SK-N-SH treated with all-trans-retinoic acid at 6 μM for 48 hours (cell line): ENCODE measurements at regions not wholly inside any gene's neighbourhood (a gene's known extent, or its start where the extent isn't known, plus 50 kb on each side); places are given as distances from the start of the nearest gene placed in this dataset.

Experiments used
- ATAC-seq: fragments of 200-7000 bp; cut with Tn5 transposase; 3 replicates; pipeline ENCODE4 v1.9.1; 2020; ENCODE audit warnings: mild to moderate bottlenecking, moderate library complexity
- BACH2 ChIP-seq: fragments of 250-450 bp; sonication (Bioruptor Pico); IDR thresholded peaks from 2 replicates; pipeline ENCODE4 v1.9.0; 2021; ENCODE audit warnings: mild to moderate bottlenecking, borderline replicate concordance
- CREB5 ChIP-seq: fragments of 250-450 bp; sonication (Bioruptor Pico); IDR thresholded peaks from 2 replicates; pipeline ENCODE4 v1.5.1; 2020; ENCODE audit warnings: low read depth, mild to moderate bottlenecking, moderate library complexity
- CSDC2 ChIP-seq: fragments of 250-450 bp; sonication (Bioruptor Pico); IDR thresholded peaks from 2 replicates; pipeline ENCODE4 v1.5.0; 2020; ENCODE audit warnings: mild to moderate bottlenecking, moderate library complexity
- CSRNP3 ChIP-seq: fragments of 250-450 bp; sonication (Bioruptor Pico); IDR thresholded peaks from 2 replicates; pipeline ENCODE4 v1.5.1; 2021; ENCODE audit warnings: mild to moderate bottlenecking, moderate library complexity
- ESRRG ChIP-seq: fragments of 250-450 bp; sonication (Bioruptor Pico); IDR thresholded peaks from 2 replicates; pipeline ENCODE4 v1.6.1; 2021; ENCODE audit warnings: mild to moderate bottlenecking
- GLIS3 ChIP-seq: fragments of 250-450 bp; sonication (Bioruptor Pico); IDR thresholded peaks from 2 replicates; pipeline ENCODE4 v1.5.0; 2020; ENCODE audit warnings: mild to moderate bottlenecking, moderate library complexity
- ISL1 ChIP-seq: fragments of 250-450 bp; sonication (Bioruptor Pico); IDR thresholded peaks from 2 replicates; pipeline ENCODE4 v2.1.2; 2022; ENCODE audit warnings: mild to moderate bottlenecking, moderate library complexity
- OSR1 ChIP-seq: fragments of 250-450 bp; sonication (Bioruptor Pico); IDR thresholded peaks from 2 replicates; pipeline ENCODE4 v1.8.0; 2022; ENCODE audit warnings: moderate library complexity, mild to moderate bottlenecking, inconsistent platforms
- PATZ1 ChIP-seq: fragments of 250-450 bp; sonication (Bioruptor Pico); IDR thresholded peaks from 2 replicates; pipeline ENCODE4 v1.8.0; 2020; ENCODE audit warnings: mild to moderate bottlenecking, moderate library complexity, borderline replicate concordance
- PPARA ChIP-seq: fragments of 250-450 bp; sonication (Bioruptor Pico); IDR thresholded peaks from 2 replicates; pipeline ENCODE4 v1.5.0; 2020; ENCODE audit warnings: mild to moderate bottlenecking, borderline replicate concordance
- RARB ChIP-seq: fragments of 250-450 bp; sonication (Bioruptor Pico); IDR thresholded peaks from 2 replicates; pipeline ENCODE4 v1.8.0; 2021; ENCODE audit warnings: mild to moderate bottlenecking, moderate library complexity
- SNAI2 ChIP-seq: fragments of 250-450 bp; sonication (Bioruptor Pico); IDR thresholded peaks from 2 replicates; pipeline ENCODE4 v1.5.0; 2020; ENCODE audit warnings: mild to moderate bottlenecking, moderate library complexity
- TCF4 ChIP-seq: fragments of 250-450 bp; sonication (Bioruptor Pico); IDR thresholded peaks from 2 replicates; pipeline ENCODE4 v1.8.0; 2021; ENCODE audit warnings: mild to moderate bottlenecking, moderate library complexity, borderline replicate concordance
- TOX ChIP-seq: fragments of 250-450 bp; sonication (Bioruptor Pico); IDR thresholded peaks from 2 replicates; pipeline ENCODE4 v1.8.0; 2021; ENCODE audit warnings: mild to moderate bottlenecking, moderate library complexity, borderline replicate concordance
- TSHZ2 ChIP-seq: fragments of 250-450 bp; sonication (Bioruptor Pico); IDR thresholded peaks from 2 replicates; pipeline ENCODE4 v1.5.0; 2020; ENCODE audit warnings: mild to moderate bottlenecking, moderate library complexity
- ZC3H10 ChIP-seq: fragments of 250-450 bp; sonication (Bioruptor Pico); IDR thresholded peaks from 2 replicates; pipeline ENCODE4 v1.5.1; 2021; ENCODE audit warnings: mild to moderate bottlenecking, moderate library complexity
- ZFP30 ChIP-seq: fragments of 450-650 bp; formaldehyde crosslinking; IDR thresholded peaks from 2 replicates; pipeline ENCODE4 v1.5.0; 2022; ENCODE audit warnings: mild to moderate bottlenecking, moderate library complexity
- ZNF565 ChIP-seq: fragments of 450-650 bp; formaldehyde crosslinking; conservative IDR thresholded peaks from 2 replicates; pipeline ENCODE4 v1.5.0; 2020; ENCODE audit warnings: low read depth, mild to moderate bottlenecking, moderate library complexity
- ZNF70 ChIP-seq: fragments of 450-650 bp; formaldehyde crosslinking; IDR thresholded peaks from 2 replicates; pipeline ENCODE4 v1.5.0; 2020; ENCODE audit warnings: mild to moderate bottlenecking, moderate library complexity
- ZNF8 ChIP-seq: fragments of 450-650 bp; formaldehyde crosslinking; IDR thresholded peaks from 2 replicates; pipeline ENCODE4 v1.5.0; 2020; ENCODE audit warnings: mild to moderate bottlenecking, moderate library complexity
- TF ChIP-seq, protein P1 (sequence below): fragments of 250-450 bp; sonication (Bioruptor Pico); IDR thresholded peaks from 2 replicates; pipeline ENCODE4 v1.8.0; 2021; ENCODE audit warnings: low read depth, mild to moderate bottlenecking, moderate library complexity, borderline replicate concordance

DNA sequence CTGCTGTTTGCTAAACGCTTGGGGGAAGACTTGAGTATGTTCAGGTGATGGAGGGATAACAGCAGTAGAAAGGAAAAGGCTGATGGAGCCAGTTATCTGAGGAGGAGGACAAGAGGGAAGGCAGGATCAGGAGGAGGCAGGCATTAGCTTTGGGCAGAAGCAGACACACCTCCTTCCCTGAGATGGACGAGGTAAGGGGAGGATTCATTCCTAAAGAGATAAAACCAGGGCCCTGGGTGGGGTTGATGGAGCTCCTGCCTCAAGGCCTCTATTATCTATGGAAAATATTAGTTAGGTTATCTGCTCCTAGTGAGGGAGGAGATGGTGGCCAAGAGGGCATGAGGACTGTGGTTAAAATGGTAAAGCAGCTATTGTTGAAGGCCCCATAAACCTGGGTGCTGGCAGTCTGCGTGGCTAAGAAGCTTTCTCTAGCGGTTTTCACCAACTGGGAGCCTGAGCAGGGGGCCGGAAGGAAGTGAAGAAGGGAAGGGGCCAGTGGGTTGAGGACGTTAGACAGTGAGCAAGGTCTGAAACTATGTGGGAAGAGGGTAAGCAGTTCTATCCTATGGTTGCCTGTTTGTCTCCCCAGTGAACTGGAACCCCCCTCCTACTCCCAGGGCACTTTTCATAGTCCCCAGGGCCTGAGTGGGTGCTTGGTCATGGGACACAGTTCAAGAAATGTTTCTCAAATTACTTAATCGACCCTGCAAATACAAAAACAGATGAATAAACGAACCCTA lies 56.6 kb upstream of the HK2 start:
- ATAC-seq, result no peak
- TF ChIP-seq TOX (CRISPR knock-in tag) (no peak), CREB5 (CRISPR knock-in tag) (no peak), ESRRG (CRISPR knock-in tag) (no peak), TCF4 (no peak), ZNF565 (CRISPR knock-in tag) (no peak), TSHZ2 (no peak), CSRNP3 (CRISPR knock-in tag) (no peak), GLIS3 (CRISPR knock-in tag) (no peak), PPARA (CRISPR knock-in tag) (no peak), RARB (CRISPR knock-in tag) (no peak), CSDC2 (no peak), SNAI2 (CRISPR knock-in tag) (no peak), PATZ1 (CRISPR knock-in tag) (no peak), BACH2 (CRISPR knock-in tag) (no peak), ZFP30 (CRISPR knock-in tag) (no peak), ZC3H10 (no peak), ZNF70 (CRISPR knock-in tag) (no peak), ZNF8 (CRISPR knock-in tag) (no peak)
- TF ChIP-seq, protein P1, sequence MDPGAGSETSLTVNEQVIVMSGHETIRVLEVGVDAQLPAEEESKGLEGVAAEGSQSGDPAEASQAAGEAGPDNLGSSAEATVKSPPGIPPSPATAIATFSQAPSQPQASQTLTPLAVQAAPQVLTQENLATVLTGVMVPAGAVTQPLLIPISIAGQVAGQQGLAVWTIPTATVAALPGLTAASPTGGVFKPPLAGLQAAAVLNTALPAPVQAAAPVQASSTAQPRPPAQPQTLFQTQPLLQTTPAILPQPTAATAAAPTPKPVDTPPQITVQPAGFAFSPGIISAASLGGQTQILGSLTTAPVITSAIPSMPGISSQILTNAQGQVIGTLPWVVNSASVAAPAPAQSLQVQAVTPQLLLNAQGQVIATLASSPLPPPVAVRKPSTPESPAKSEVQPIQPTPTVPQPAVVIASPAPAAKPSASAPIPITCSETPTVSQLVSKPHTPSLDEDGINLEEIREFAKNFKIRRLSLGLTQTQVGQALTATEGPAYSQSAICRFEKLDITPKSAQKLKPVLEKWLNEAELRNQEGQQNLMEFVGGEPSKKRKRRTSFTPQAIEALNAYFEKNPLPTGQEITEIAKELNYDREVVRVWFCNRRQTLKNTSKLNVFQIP (CRISPR knock-in tag), result no peak

- TF ChIP-seq ZFP30 (CRISPR knock-in tag), result no peak
- TF ChIP-seq, all 23 proteins: peak for 0
- peak; percentile 68 for ATAC-seq
Observed at GRCh38 chr2:74778381-74779264, 55.3 kb upstream of the HK2 start.

GRCh38 chr2:74779265-74779558 lies 54.7 kb upstream of the HK2 start:
- no peak for ATAC-seq
- TF ChIP-seq ZNF8 (CRISPR knock-in tag), result no peak
- TF ChIP-seq ZNF565 (CRISPR knock-in tag), result no peak
- no peak for TF ChIP-seq CSDC2
- TF ChIP-seq ZC3H10, result no peak
- TF ChIP-seq ISL1 (CRISPR knock-in tag), result no peak
- TF ChIP-seq TSHZ2, result no peak
- TF ChIP-seq GLIS3 (CRISPR knock-in tag), result no peak
- TF ChIP-seq CREB5 (CRISPR knock-in tag), result no peak
- no peak for TF ChIP-seq CSRNP3 (CRISPR knock-in tag)
- TF ChIP-seq RARB (CRISPR knock-in tag), result no peak
- TF ChIP-seq OSR1 (CRISPR knock-in tag), result no peak
- TF ChIP-seq BACH2 (CRISPR knock-in tag), result no peak
